NCI-H128 (cell line): ENCODE measurements at regions not wholly inside any gene's neighbourhood (a gene's known extent, or its start where the extent isn't known, plus 50 kb on each side); places are given as distances from the start of the nearest gene placed in this dataset.

Source experiments
- DNase-seq: peaks from one replicate; lab custom pipeline; 2025; ENCODE audit not compliant: unreplicated experiment; lab: John Stamatoyannopoulos, UW

GRCh38 chr4:128403586-128403985 is 116.0 kb upstream of the PGRMC2 start:
- no peak for DNase-seq

- DNase-seq = no peak
Observed at GRCh38 chr4:128394778-128395177, 107.2 kb upstream of the PGRMC2 start.

- peak; percentile 53 for DNase-seq
Observed at GRCh38 chr4:128393101-128393704, 105.6 kb upstream of the PGRMC2 start.

GRCh38 chr4:128390475-128390996 is 102.9 kb upstream of the PGRMC2 start:
- no peak for DNase-seq

- no peak for DNase-seq
Observed at GRCh38 chr4:128388796-128389195, 101.2 kb upstream of the PGRMC2 start.

- DNase-seq = no peak
Observed at GRCh38 chr4:128388352-128388630, 100.7 kb upstream of the PGRMC2 start.

- DNase-seq = no peak
Observed at GRCh38 chr4:128387600-128388351, 100.2 kb upstream of the PGRMC2 start.

GRCh38 chr4:128386761-128387599 is 99.4 kb upstream of the PGRMC2 start:
- no peak for DNase-seq

- no peak for DNase-seq
Observed at GRCh38 chr4:128385683-128386304, 98.2 kb upstream of the PGRMC2 start.

GRCh38 chr4:128384765-128385598 is 97.4 kb upstream of the PGRMC2 start:
- DNase-seq = no peak

- DNase-seq = no peak
Observed at GRCh38 chr4:128384091-128384520, 96.5 kb upstream of the PGRMC2 start.

GRCh38 chr4:128381748-128382559 is 94.3 kb upstream of the PGRMC2 start:
- DNase-seq = no peak

GRCh38 chr4:128380306-128380705 is 92.7 kb upstream of the PGRMC2 start:
- DNase-seq = no peak

GRCh38 chr4:128379860-128380259 is 92.2 kb upstream of the PGRMC2 start:
- no peak for DNase-seq

- no peak for DNase-seq
Observed at GRCh38 chr4:128378668-128379067, 91.1 kb upstream of the PGRMC2 start.

- DNase-seq = no peak
Observed at GRCh38 chr4:128376958-128377357, 89.3 kb upstream of the PGRMC2 start.

GRCh38 chr4:128376303-128376702 is 88.7 kb upstream of the PGRMC2 start:
- no peak for DNase-seq

- DNase-seq = no peak
Observed at GRCh38 chr4:128373628-128374027, 86.0 kb upstream of the PGRMC2 start.

- DNase-seq = no peak
Observed at GRCh38 chr4:128371876-128372275, 84.3 kb upstream of the PGRMC2 start.
